Activated CD8-positive, alpha-beta T cell treated with anti-CD3 and anti-CD28 coated beads, Interleukin-2, amount 10 ng/mL, durations not matched to agents 7 days and 5 days (primary cell): ENCODE measurements at regions not wholly inside any gene's neighbourhood (a gene's known extent, or its start where the extent isn't known, plus 50 kb on each side); places are given as distances from the start of the nearest gene placed in this dataset.

ENCODE experiments used
- ATAC-seq: fragments of 150-1000 bp; cut with Tn5 transposase; one replicate; pipeline ENCODE4 v1.10.0; 2021; ENCODE audit warnings: moderate library complexity
- CTCF ChIA-PET: fragments of 350-600 bp; sonication (Branson Sonifier 250); formaldehyde crosslinking; loops from one replicate; lab custom pipeline; 2021; ENCODE audit warnings: antibody characterized with exemption; lab: Charles Lee
- POLR2A ChIA-PET: fragments of 350-600 bp; sonication (Branson Sonifier 250); formaldehyde crosslinking; loops from one replicate; lab custom pipeline; 2021; ENCODE audit warnings: antibody characterized with exemption; lab: Charles Lee
- DNase-seq: peaks from one replicate; pipeline ENCODE4 v3.0.0-alpha.2; 2020
- H3K27ac Mint-ChIP-seq: one replicate; pipeline ENCODE4 v1.8.0; 2021; ENCODE audit warnings: mild to moderate bottlenecking, mixed read lengths
- H3K27me3 Mint-ChIP-seq: one replicate; pipeline ENCODE4 v1.8.0; 2021; ENCODE audit warnings: low read depth, mixed read lengths
- H3K36me3 Mint-ChIP-seq: one replicate; pipeline ENCODE4 v1.8.0; 2021; ENCODE audit warnings: low read depth, mixed read lengths
- H3K4me1 Mint-ChIP-seq: one replicate; pipeline ENCODE4 v1.8.0; 2021; ENCODE audit warnings: low read depth, mixed read lengths
- H3K4me3 Mint-ChIP-seq: one replicate; pipeline ENCODE4 v1.8.0; 2021; ENCODE audit warnings: mild to moderate bottlenecking, mixed read lengths
- H3K9me3 Mint-ChIP-seq: one replicate; pipeline ENCODE4 v1.8.0; 2022; ENCODE audit warnings: mixed read lengths; ENCODE audit not compliant: insufficient read depth

GRCh38 chr2:129906861-129907235 is 72.6 kb upstream of the RAB6C start:
- H3K9me3 Mint-ChIP-seq, result no peaks in the 10 kb centered on the region
- POLR2A ChIA-PET, result no interaction called here
- CTCF ChIA-PET, result no interaction called here
- no peaks in the 10 kb centered on the region for H3K27me3 Mint-ChIP-seq
- DNase-seq, result no peak
- H3K4me1 Mint-ChIP-seq, result no peaks in the 10 kb centered on the region
- no peak overlapping the region for H3K4me3 Mint-ChIP-seq
- no peaks in the 10 kb centered on the region for H3K36me3 Mint-ChIP-seq
- no peak for ATAC-seq
- H3K27ac Mint-ChIP-seq, result no peak overlapping the region

GRCh38 chr2:129907256-129907998 is 72.0 kb upstream of the RAB6C start:
- Mint-ChIP-seq H3K4me3 (no peak overlapping the region), H3K36me3 (no peaks in the 10 kb centered on the region), H3K9me3 (no peaks in the 10 kb centered on the region), H3K27ac (no peak overlapping the region), H3K4me1 (no peaks in the 10 kb centered on the region), H3K27me3 (no peaks in the 10 kb centered on the region)
- ChIA-PET CTCF (no interaction called here), POLR2A (no interaction called here)
- no peak for DNase-seq
- no peak for ATAC-seq

GRCh38 chr2:129908721-129909373 is 70.6 kb upstream of the RAB6C start:
- H3K4me3 Mint-ChIP-seq, result no peak overlapping the region
- ChIA-PET CTCF (no interaction called here), POLR2A (no interaction called here)
- no peak overlapping the region for H3K27ac Mint-ChIP-seq
- ATAC-seq (no peak), DNase-seq (no peak)
- no peaks in the 10 kb centered on the region for H3K4me1 Mint-ChIP-seq
- no peaks in the 10 kb centered on the region for H3K36me3 Mint-ChIP-seq
- H3K27me3 Mint-ChIP-seq, result no peaks in the 10 kb centered on the region
- no peaks in the 10 kb centered on the region for H3K9me3 Mint-ChIP-seq

- DNase-seq (no peak), ATAC-seq (no peak)
- Mint-ChIP-seq H3K4me1 (no peaks in the 10 kb centered on the region), H3K4me3 (no peak overlapping the region), H3K27me3 (no peaks in the 10 kb centered on the region), H3K9me3 (no peaks in the 10 kb centered on the region), H3K36me3 (no peaks in the 10 kb centered on the region), H3K27ac (no peak overlapping the region)
- CTCF ChIA-PET, result no interaction called here
- POLR2A ChIA-PET, result no interaction called here
Measured at GRCh38 chr2:129909651-129910418, 69.6 kb upstream of the RAB6C start.

- Mint-ChIP-seq H3K9me3 (no peaks in the 10 kb centered on the region), H3K36me3 (no peaks in the 10 kb centered on the region), H3K27ac (no peak overlapping the region), H3K4me1 (no peaks in the 10 kb centered on the region), H3K4me3 (no peak overlapping the region), H3K27me3 (no peaks in the 10 kb centered on the region)
- DNase-seq, result no peak
- ATAC-seq, result no peak
- ChIA-PET POLR2A (no interaction called here), CTCF (no interaction called here)
Measured at GRCh38 chr2:129910446-129911362, 68.8 kb upstream of the RAB6C start.

- H3K9me3 Mint-ChIP-seq, result no peaks in the 10 kb centered on the region
- ATAC-seq (no peak), DNase-seq (no peak)
- ChIA-PET CTCF (no interaction called here), POLR2A (no interaction called here)
- H3K36me3 Mint-ChIP-seq, result no peaks in the 10 kb centered on the region
- H3K27me3 Mint-ChIP-seq, result no peaks in the 10 kb centered on the region
- no peak overlapping the region for H3K4me3 Mint-ChIP-seq
- H3K4me1 Mint-ChIP-seq, result no peaks in the 10 kb centered on the region
- no peak overlapping the region for H3K27ac Mint-ChIP-seq
Measured at GRCh38 chr2:129911363-129912065, 68.0 kb upstream of the RAB6C start.

GRCh38 chr2:129912066-129912820 is 67.2 kb upstream of the RAB6C start:
- no peaks in the 10 kb centered on the region for H3K36me3 Mint-ChIP-seq
- no peak overlapping the region for H3K27ac Mint-ChIP-seq
- no peak overlapping the region for H3K4me3 Mint-ChIP-seq
- ChIA-PET CTCF (no interaction called here), POLR2A (no interaction called here)
- ATAC-seq, result no peak
- no peaks in the 10 kb centered on the region for H3K27me3 Mint-ChIP-seq
- no peaks in the 10 kb centered on the region for H3K9me3 Mint-ChIP-seq
- H3K4me1 Mint-ChIP-seq, result no peaks in the 10 kb centered on the region
- no peak for DNase-seq

- H3K4me3 Mint-ChIP-seq, result no peak overlapping the region
- H3K36me3 Mint-ChIP-seq, result no peaks in the 10 kb centered on the region
- DNase-seq (no peak), ATAC-seq (no peak)
- H3K4me1 Mint-ChIP-seq, result no peaks in the 10 kb centered on the region
- CTCF ChIA-PET, result no interaction called here
- H3K27me3 Mint-ChIP-seq, result no peaks in the 10 kb centered on the region
- no peak overlapping the region for H3K27ac Mint-ChIP-seq
- POLR2A ChIA-PET, result no interaction called here
- H3K9me3 Mint-ChIP-seq, result peaks cover 6% of the 10 kb centered on the region
Measured at GRCh38 chr2:129912871-129913694, 66.4 kb upstream of the RAB6C start.

GRCh38 chr2:129913695-129914495 is 65.6 kb upstream of the RAB6C start:
- DNase-seq, result no peak
- H3K9me3 Mint-ChIP-seq, result peaks cover 13% of the 10 kb centered on the region
- H3K36me3 Mint-ChIP-seq, result peaks cover 4% of the 10 kb centered on the region
- CTCF ChIA-PET, result no interaction called here
- no peak for ATAC-seq
- H3K27ac Mint-ChIP-seq, result no peak overlapping the region
- H3K4me1 Mint-ChIP-seq, result no peaks in the 10 kb centered on the region
- no peak overlapping the region for H3K4me3 Mint-ChIP-seq
- POLR2A ChIA-PET, result no interaction called here
- peaks cover 2% of the 10 kb centered on the region for H3K27me3 Mint-ChIP-seq
